C4-2B (cell line): ENCODE measurements at regions not wholly inside any gene's neighbourhood (a gene's known extent, or its start where the extent isn't known, plus 50 kb on each side); places are given as distances from the start of the nearest gene placed in this dataset.

Experiments used
- H3K27ac ChIP-seq: fragments of 450-650 bp; 2 replicates; pipeline ENCODE4 v1.5.1; 2017
- CTCF ChIP-seq: fragments of 450-650 bp; conservative IDR thresholded peaks from 2 replicates; pipeline ENCODE4 v1.5.1; 2017; ENCODE audit warnings: mild to moderate bottlenecking
- ZFX ChIP-seq: fragments of 450-650 bp; IDR thresholded peaks from 2 replicates; pipeline ENCODE4 v1.6.1; 2017

- TF ChIP-seq ZFX = no peak
- TF ChIP-seq CTCF = no peak
- no peak overlapping the region for H3K27ac ChIP-seq
Observed at GRCh38 chr9:108512426-108513173, 343.2 kb downstream of the ACTL7B start.

- no peak overlapping the region for H3K27ac ChIP-seq
- TF ChIP-seq CTCF (no peak), ZFX (no peak)
Observed at GRCh38 chr9:108511307-108511706, 344.5 kb downstream of the ACTL7B start.

- TF ChIP-seq CTCF (no peak), ZFX (no peak)
- H3K27ac ChIP-seq = no peak overlapping the region
Observed at GRCh38 chr9:108496846-108497245, 358.9 kb downstream of the ACTL7B start.

- no peak overlapping the region for H3K27ac ChIP-seq
- no peak for TF ChIP-seq CTCF
- no peak for TF ChIP-seq ZFX
Observed at GRCh38 chr9:108489567-108489966, 366.2 kb downstream of the ACTL7B start.

- no peak for TF ChIP-seq CTCF
- no peak for TF ChIP-seq ZFX
- no peak overlapping the region for H3K27ac ChIP-seq
Observed at GRCh38 chr9:108486831-108487230, 369.0 kb downstream of the ACTL7B start.

GRCh38 chr9:108484468-108484867 lies 371.3 kb downstream of the ACTL7B start:
- no peak overlapping the region for H3K27ac ChIP-seq
- TF ChIP-seq ZFX = no peak

GRCh38 chr9:108483676-108484075 lies 372.1 kb downstream of the ACTL7B start:
- no peak overlapping the region for H3K27ac ChIP-seq

More at GRCh38 chr9:108483676-108484075, 372.1 kb downstream of the ACTL7B start:
- TF ChIP-seq ZFX (no peak), CTCF (no peak)
